H1 (cell line): ENCODE measurements at regions not wholly inside any gene's neighbourhood (a gene's known extent, or its start where the extent isn't known, plus 50 kb on each side); places are given as distances from the start of the nearest gene placed in this dataset.
"Not testable (repeated sequence)": the region's sequence is repeated elsewhere in the genome, so short reads cannot be mapped to it uniquely, and the experiment has no call there.

Experiments used
- CTCF ChIA-PET: fragments of 300-600 bp; sonication (Branson Sonifier 250); formaldehyde crosslinking; loops from one replicate; lab custom pipeline; 2021; ENCODE audit not compliant: partially characterized antibody; lab: Charles Lee
- POLR2A ChIA-PET: fragments of 300-600 bp; sonication (Branson Sonifier 250); formaldehyde crosslinking; loops from one replicate; lab custom pipeline; 2021; ENCODE audit warnings: inconsistent platforms; ENCODE audit not compliant: partially characterized antibody; lab: Charles Lee
- DNase-seq, 2 experiments: peaks; one replicate each; pipeline versions ENCODE4 v3.0.0 to v3.0.0-alpha.2; 2010 to 2022; ENCODE audit warnings: low spot score in 2 of 2, low read depth in 1 of 2, mixed read lengths in 1 of 2
- FAIRE-seq: peaks from 2 replicates; lab custom pipeline; 2011; peaks lifted over from hg19 to GRCh38; lab: Jason Lieb, UNC
- H2AFZ ChIP-seq: 2 replicates; pipeline ENCODE4 v1.8.1; 2012; ENCODE audit warnings: low read length, inconsistent platforms
- H2AK5ac ChIP-seq: 2 replicates; pipeline ENCODE4 v1.6.1; 2013; ENCODE audit warnings: low read depth, low read length
- H2BK120ac ChIP-seq: replicated peaks from 2 replicates; pipeline ENCODE3; 2013; ENCODE audit warnings: low read depth, low read length, inconsistent platforms
- H2BK12ac ChIP-seq: 2 replicates; pipeline ENCODE4 v1.6.1; 2013; ENCODE audit warnings: low read depth, low read length
- H2BK15ac ChIP-seq: 2 replicates; pipeline ENCODE4 v1.6.1; 2013; ENCODE audit warnings: low read length
- H2BK20ac ChIP-seq: 2 replicates; pipeline ENCODE4 v1.6.1; 2013; ENCODE audit warnings: low read length
- H2BK5ac ChIP-seq: 2 replicates; pipeline ENCODE4 v1.6.1; 2013; ENCODE audit warnings: low read depth, low read length
- H3K14ac ChIP-seq: 2 replicates; pipeline ENCODE4 v1.6.1; 2013; ENCODE audit warnings: inconsistent platforms; ENCODE audit not compliant: insufficient read length
- H3K18ac ChIP-seq: 2 replicates; pipeline ENCODE4 v1.6.1; 2013; ENCODE audit warnings: low read length; ENCODE audit errors: extremely low read depth
- H3K23ac ChIP-seq: 2 replicates; pipeline ENCODE4 v1.6.1; 2013; ENCODE audit warnings: inconsistent platforms; ENCODE audit not compliant: insufficient read length
- H3K23me2 ChIP-seq: 2 replicates; pipeline ENCODE4 v1.6.1; 2013; ENCODE audit warnings: low read depth, low read length
- H3K27ac ChIP-seq: 2 replicates; pipeline ENCODE4 v1.6.1; 2011; ENCODE audit warnings: low read depth, low read length, inconsistent platforms
- H3K27me3 ChIP-seq, 4 experiments: replicated peaks in 1 of 4; 1 replicate in 1 of 4; 2 replicates in 3 of 4; pipeline versions ENCODE4 v1.6.1 to v1.8.1; 2011 to 2013; ENCODE audit warnings: low read length in 3 of 4, mild to moderate bottlenecking in 3 of 4, inconsistent platforms in 2 of 4, mixed read lengths in 2 of 4, moderate library complexity in 1 of 4; ENCODE audit not compliant: control insufficient read depth in 3 of 4, insufficient read depth in 3 of 4; ENCODE audit errors: extremely low read depth in 1 of 4
- H3K36me3 ChIP-seq, 4 experiments: 2 replicates each; pipeline versions ENCODE4 v1.6.1 to v1.8.1; 2011 to 2013; ENCODE audit warnings: mild to moderate bottlenecking in 4 of 4, low read length in 3 of 4, moderate library complexity in 2 of 4, control low read depth in 1 of 4, inconsistent platforms in 1 of 4; ENCODE audit not compliant: insufficient read depth in 4 of 4, control insufficient read depth in 2 of 4
- H3K4ac ChIP-seq: replicated peaks from 2 replicates; pipeline ENCODE3; 2013; ENCODE audit warnings: low read length, low read depth, mixed read lengths, inconsistent platforms; ENCODE audit not compliant: insufficient read length
- H3K4me1 ChIP-seq, 4 experiments: replicated peaks in 1 of 4; 1 replicate in 1 of 4; 2 replicates in 3 of 4; pipeline versions ENCODE4 v1.6.1 to v1.8.1; 2011 to 2013; ENCODE audit warnings: low read length in 3 of 4, inconsistent platforms in 2 of 4, mixed read lengths in 1 of 4; ENCODE audit not compliant: insufficient read depth in 4 of 4, control insufficient read depth in 3 of 4
- H3K4me2 ChIP-seq, 2 experiments: 2 replicates each; pipeline versions ENCODE4 v1.6.1 to v1.8.1; 2011 to 2013; ENCODE audit warnings: low read depth in 2 of 2, low read length in 2 of 2, control low read depth in 1 of 2, inconsistent platforms in 1 of 2, mild to moderate bottlenecking in 1 of 2; ENCODE audit not compliant: insufficient read depth in 1 of 2
- H3K4me3 ChIP-seq, 4 experiments: fragments of 200-600, 300-600 bp in 1 of 4; sonication (generic), shearing (Covaris generic), sonication (Bioruptor Twin) in 1 of 4; 2 replicates each; pipeline versions ENCODE4 v1.5.1 to v1.8.1; 2011 to 2016; ENCODE audit warnings: low read length in 4 of 4, low read depth in 3 of 4, control low read depth in 2 of 4, inconsistent platforms in 2 of 4, mild to moderate bottlenecking in 2 of 4, mixed read lengths in 1 of 4, moderate library complexity in 1 of 4; ENCODE audit not compliant: insufficient read depth in 2 of 4; ENCODE audit errors: extremely low read depth in 1 of 4
- H3K56ac ChIP-seq: replicated peaks from 2 replicates; pipeline ENCODE3; 2013; ENCODE audit warnings: low read depth, mild to moderate bottlenecking, mixed read lengths, low read length, inconsistent platforms; ENCODE audit not compliant: insufficient read length
- H3K79me1 ChIP-seq: 2 replicates; pipeline ENCODE4 v1.6.1; 2013; ENCODE audit warnings: low read depth, low read length, control low read depth
- H3K79me2 ChIP-seq, 2 experiments: 2 replicates each; pipeline versions ENCODE4 v1.6.1 to v1.8.1; 2012 to 2013; ENCODE audit warnings: low read length in 2 of 2, mild to moderate bottlenecking in 2 of 2, inconsistent platforms in 1 of 2; ENCODE audit not compliant: insufficient read depth in 2 of 2, control insufficient read depth in 1 of 2
- H3K9ac ChIP-seq, 4 experiments: replicated peaks in 1 of 4; 1 replicate in 1 of 4; 2 replicates in 3 of 4; pipeline versions ENCODE4 v1.6.1 to v1.8.1; 2011 to 2013; ENCODE audit warnings: low read depth in 3 of 4, low read length in 3 of 4, control low read depth in 2 of 4, mild to moderate bottlenecking in 2 of 4, moderate library complexity in 2 of 4, inconsistent platforms in 1 of 4; ENCODE audit errors: extremely low read depth in 1 of 4
- H3K9me3 ChIP-seq, 2 experiments: 2 replicates each; pipeline versions ENCODE4 v1.6.1 to v1.8.1; 2012 to 2013; ENCODE audit warnings: mild to moderate bottlenecking in 2 of 2, moderate library complexity in 2 of 2, control low read depth in 1 of 2, inconsistent platforms in 1 of 2, low read depth in 1 of 2, low read length in 1 of 2, mixed read lengths in 1 of 2; ENCODE audit not compliant: insufficient read depth in 2 of 2
- H4K20me1 ChIP-seq, 2 experiments: replicated peaks in 1 of 2; 2 replicates each; pipeline versions ENCODE3 to v1.8.1; 2011 to 2013; ENCODE audit warnings: inconsistent platforms in 2 of 2, low read length in 2 of 2, mild to moderate bottlenecking in 1 of 2; ENCODE audit not compliant: insufficient read depth in 2 of 2, control insufficient read depth in 1 of 2
- H4K5ac ChIP-seq: 2 replicates; pipeline ENCODE4 v1.6.1; 2013; ENCODE audit warnings: low read length, low read depth, mixed read lengths, inconsistent platforms; ENCODE audit not compliant: insufficient read length
- H4K8ac ChIP-seq: 2 replicates; pipeline ENCODE4 v1.8.0; 2013; ENCODE audit warnings: mild to moderate bottlenecking, moderate library complexity, low read length, inconsistent platforms; ENCODE audit not compliant: insufficient read depth; ENCODE audit errors: extremely low read depth
- H4K91ac ChIP-seq: replicated peaks from 2 replicates; pipeline ENCODE3; 2013; ENCODE audit warnings: low read length, mixed read lengths, inconsistent platforms; ENCODE audit not compliant: insufficient read length
- RAD21 ChIP-seq, 2 experiments: IDR thresholded peaks in 1 of 2; conservative IDR thresholded peaks in 1 of 2; 2 replicates each; pipeline ENCODE4 v1.6.1; 2011; ENCODE audit warnings: low read depth in 2 of 2, low read length in 2 of 2, improper control_type of control experiment in 1 of 2, inconsistent platforms in 1 of 2, mild to moderate bottlenecking in 1 of 2, moderate library complexity in 1 of 2
- WGBS, 2 experiments: shearing (Covaris generic) in 1 of 2; methylation state at CpG; one replicate each; pipeline versions ENCODE4 v1.1.6 to v1.1.7; 2013 to 2015; ENCODE audit warnings: low lambda C conversion rate in 2 of 2, mixed read lengths in 2 of 2, inconsistent platforms in 1 of 2, low coverage in 1 of 2, missing lambda C conversion rate in 1 of 2; ENCODE audit not compliant: insufficient replicate concordance in 2 of 2, insufficient coverage in 1 of 2, insufficient read length in 1 of 2; ENCODE audit errors: extremely low coverage in 1 of 2, missing lambda C conversion rate in 1 of 2; 5-methylcytosine and 5-hydroxymethylcytosine counted together
- TF ChIP-seq, protein P1 (sequence below), 3 experiments: IDR thresholded peaks; 1 replicate in 2 of 3; 2 replicates in 1 of 3; pipeline versions ENCODE4 v1.5.1 to v1.6.1; 2011; ENCODE audit warnings: low read length in 3 of 3, mild to moderate bottlenecking in 3 of 3, inconsistent platforms in 2 of 3, low read depth in 1 of 3, moderate library complexity in 1 of 3; ENCODE audit not compliant: insufficient read depth in 1 of 3; ENCODE audit errors: control extremely low read depth in 1 of 3

- H3K27me3 ChIP-seq, H3K36me3 ChIP-seq, H4K91ac ChIP-seq, DNase-seq, H4K5ac ChIP-seq, H2BK120ac ChIP-seq, H3K23ac ChIP-seq, H3K14ac ChIP-seq, H4K20me1 ChIP-seq, H3K9me3 ChIP-seq, H3K56ac ChIP-seq, H2BK20ac ChIP-seq, H2BK12ac ChIP-seq, H3K9ac ChIP-seq, H3K79me1 ChIP-seq, H3K18ac ChIP-seq, H2AFZ ChIP-seq, H4K8ac ChIP-seq, H3K79me2 ChIP-seq, H2AK5ac ChIP-seq, H3K27ac ChIP-seq, H2BK15ac ChIP-seq, H3K4me1 ChIP-seq, H2BK5ac ChIP-seq, H3K23me2 ChIP-seq, CTCF ChIA-PET, H3K4ac ChIP-seq, H3K4me2 ChIP-seq, H3K4me3 ChIP-seq, POLR2A ChIA-PET: not testable (repeated sequence)
- 55% methylated on average over 3 of the region's 3 CpGs; no CpG with 5 or more reads in 1 of the 2 experiments for WGBS, 2 experiments
- FAIRE-seq: peak; percentile 68
- TF ChIP-seq, protein P1, sequence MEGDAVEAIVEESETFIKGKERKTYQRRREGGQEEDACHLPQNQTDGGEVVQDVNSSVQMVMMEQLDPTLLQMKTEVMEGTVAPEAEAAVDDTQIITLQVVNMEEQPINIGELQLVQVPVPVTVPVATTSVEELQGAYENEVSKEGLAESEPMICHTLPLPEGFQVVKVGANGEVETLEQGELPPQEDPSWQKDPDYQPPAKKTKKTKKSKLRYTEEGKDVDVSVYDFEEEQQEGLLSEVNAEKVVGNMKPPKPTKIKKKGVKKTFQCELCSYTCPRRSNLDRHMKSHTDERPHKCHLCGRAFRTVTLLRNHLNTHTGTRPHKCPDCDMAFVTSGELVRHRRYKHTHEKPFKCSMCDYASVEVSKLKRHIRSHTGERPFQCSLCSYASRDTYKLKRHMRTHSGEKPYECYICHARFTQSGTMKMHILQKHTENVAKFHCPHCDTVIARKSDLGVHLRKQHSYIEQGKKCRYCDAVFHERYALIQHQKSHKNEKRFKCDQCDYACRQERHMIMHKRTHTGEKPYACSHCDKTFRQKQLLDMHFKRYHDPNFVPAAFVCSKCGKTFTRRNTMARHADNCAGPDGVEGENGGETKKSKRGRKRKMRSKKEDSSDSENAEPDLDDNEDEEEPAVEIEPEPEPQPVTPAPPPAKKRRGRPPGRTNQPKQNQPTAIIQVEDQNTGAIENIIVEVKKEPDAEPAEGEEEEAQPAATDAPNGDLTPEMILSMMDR (IDR thresholded peaks at IDR 0.05; ENCODE audit: control extremely low read depth in 1 of 3, insufficient read depth in 1 of 3, low read depth in 1 of 3, low read length in 3 of 3): peak; percentile 33 to 56 (median 51)
- TF ChIP-seq RAD21 (IDR thresholded peaks at IDR 0.05 in 1 of 2, conservative IDR thresholded peaks at IDR 0.05 in 1 of 2; ENCODE audit: low read depth in 2 of 2, low read length in 2 of 2): peak; percentile 24 to 29; a peak in 2 of 4 replicates
Observed at GRCh38 chr2:88961323-88961722, 269.9 kb downstream of the RPIA start.
